ENCODE measurements at regions not wholly inside any gene's neighbourhood (a gene's known extent, or its start where the extent isn't known, plus 50 kb on each side); places are given as distances from the start of the nearest gene placed in this dataset.

- no peak for DNase-seq
Measured at GRCh38 chr11:128250482-128250881, 336.9 kb downstream of the ETS1 start.

GRCh38 chr11:128246810-128247594, 340.4 kb downstream of the ETS1 start:
- DNase-seq: no peak

GRCh38 chr11:128246364-128246801, 341.0 kb downstream of the ETS1 start:
- DNase-seq: no peak

- no peak for DNase-seq
Measured at GRCh38 chr11:128244871-128245270, 342.5 kb downstream of the ETS1 start.

- DNase-seq: no peak
Measured at GRCh38 chr11:128242451-128242850, 344.9 kb downstream of the ETS1 start.

GRCh38 chr11:128240546-128240945, 346.8 kb downstream of the ETS1 start:
- DNase-seq: no peak

- DNase-seq: no peak
Measured at GRCh38 chr11:128239306-128239705, 348.1 kb downstream of the ETS1 start.

GRCh38 chr11:128238521-128239265, 348.7 kb downstream of the ETS1 start:
- no peak for DNase-seq

GRCh38 chr11:128236506-128237498, 350.6 kb downstream of the ETS1 start:
- no peak for DNase-seq

GRCh38 chr11:128235958-128236357, 351.4 kb downstream of the ETS1 start:
- peak; percentile 83 for DNase-seq

GRCh38 chr11:128235426-128235825, 351.9 kb downstream of the ETS1 start:
- peak; percentile 5 for DNase-seq

- no peak for DNase-seq
Measured at GRCh38 chr11:128234143-128234542, 353.2 kb downstream of the ETS1 start.

- no peak for DNase-seq
Measured at GRCh38 chr11:128232588-128232987, 354.8 kb downstream of the ETS1 start.

- DNase-seq: no peak
Measured at GRCh38 chr11:128231845-128232410, 355.4 kb downstream of the ETS1 start.

GRCh38 chr11:128227466-128227865, 359.9 kb downstream of the ETS1 start:
- DNase-seq: no peak

- no peak for DNase-seq
Measured at GRCh38 chr11:128226106-128226716, 361.1 kb downstream of the ETS1 start.

- DNase-seq: no peak
Measured at GRCh38 chr11:128222245-128222884, 365.0 kb downstream of the ETS1 start.

GRCh38 chr11:128219731-128220120, 367.6 kb downstream of the ETS1 start:
- no peak for DNase-seq

- no peak for DNase-seq
Measured at GRCh38 chr11:128216198-128216597, 371.2 kb downstream of the ETS1 start.

GRCh38 chr11:128215238-128215882, 372.0 kb downstream of the ETS1 start:
- no peak for DNase-seq

- no peak for DNase-seq
Measured at GRCh38 chr11:128214263-128214662, 373.1 kb downstream of the ETS1 start.

Data from NCI-H146 (cell line).